Esophagus muscularis mucosa (tissue), 4 donors: ENCODE measurements at regions not wholly inside any gene's neighbourhood (a gene's known extent, or its start where the extent isn't known, plus 50 kb on each side); places are given as distances from the start of the nearest gene placed in this dataset.

ENCODE experiments used
- EP300 ChIP-seq: sonication (generic); formaldehyde crosslinking; IDR thresholded peaks from one replicate; pipeline ENCODE4 v1.6.1; 2017; ENCODE audit warnings: antibody characterized with exemption
- POLR2A ChIP-seq: fragments of 450-650 bp; IDR thresholded peaks from one replicate; pipeline ENCODE4 v1.6.1; 2017; ENCODE audit warnings: antibody characterized with exemption, moderate library complexity, mild to moderate bottlenecking, low read depth
- TF ChIP-seq, protein P1 (sequence below), 3 experiments: fragments of 200-600 bp in 2 of 3; fragments of 450-650 bp in 1 of 3; sonication (generic) in 2 of 3; IDR thresholded peaks; one replicate each; pipeline ENCODE4 v1.5.1; 2017 to 2019; ENCODE audit warnings: antibody characterized with exemption in 3 of 3, mild to moderate bottlenecking in 2 of 3, moderate library complexity in 1 of 3

DNA sequence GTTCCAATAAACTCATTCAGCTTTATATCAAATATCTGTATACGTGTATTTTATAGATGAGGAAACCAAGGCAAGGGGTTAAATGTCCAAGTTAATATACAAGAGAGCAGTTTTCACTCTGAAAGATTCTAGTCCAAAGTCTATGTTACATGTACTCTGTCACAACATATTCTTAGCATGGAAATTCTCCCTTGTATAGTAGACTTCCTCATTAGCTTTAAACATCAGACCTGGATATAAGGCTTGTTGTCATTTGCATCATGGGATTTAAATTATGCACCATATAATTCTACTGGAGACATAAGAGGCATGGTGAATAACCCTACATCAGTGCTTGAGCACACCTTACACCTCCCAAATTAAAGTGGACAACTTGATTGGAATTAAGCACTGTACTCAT, 681.9 kb upstream of the CCDC179 start:
- TF ChIP-seq, protein P1, sequence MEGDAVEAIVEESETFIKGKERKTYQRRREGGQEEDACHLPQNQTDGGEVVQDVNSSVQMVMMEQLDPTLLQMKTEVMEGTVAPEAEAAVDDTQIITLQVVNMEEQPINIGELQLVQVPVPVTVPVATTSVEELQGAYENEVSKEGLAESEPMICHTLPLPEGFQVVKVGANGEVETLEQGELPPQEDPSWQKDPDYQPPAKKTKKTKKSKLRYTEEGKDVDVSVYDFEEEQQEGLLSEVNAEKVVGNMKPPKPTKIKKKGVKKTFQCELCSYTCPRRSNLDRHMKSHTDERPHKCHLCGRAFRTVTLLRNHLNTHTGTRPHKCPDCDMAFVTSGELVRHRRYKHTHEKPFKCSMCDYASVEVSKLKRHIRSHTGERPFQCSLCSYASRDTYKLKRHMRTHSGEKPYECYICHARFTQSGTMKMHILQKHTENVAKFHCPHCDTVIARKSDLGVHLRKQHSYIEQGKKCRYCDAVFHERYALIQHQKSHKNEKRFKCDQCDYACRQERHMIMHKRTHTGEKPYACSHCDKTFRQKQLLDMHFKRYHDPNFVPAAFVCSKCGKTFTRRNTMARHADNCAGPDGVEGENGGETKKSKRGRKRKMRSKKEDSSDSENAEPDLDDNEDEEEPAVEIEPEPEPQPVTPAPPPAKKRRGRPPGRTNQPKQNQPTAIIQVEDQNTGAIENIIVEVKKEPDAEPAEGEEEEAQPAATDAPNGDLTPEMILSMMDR (IDR thresholded peaks at IDR 0.05): no peak
- TF ChIP-seq POLR2A (no peak), EP300 (no peak)
